GM12864 (cell line): ENCODE measurements at regions not wholly inside any gene's neighbourhood (a gene's known extent, or its start where the extent isn't known, plus 50 kb on each side); places are given as distances from the start of the nearest gene placed in this dataset.

Source experiments
- DNase-seq: peaks from one replicate; pipeline ENCODE4 v3.0.0-alpha.2; 2011; ENCODE audit warnings: low read depth
- H3K4me3 ChIP-seq: 2 replicates; pipeline ENCODE4 v1.5.1; 2011; ENCODE audit warnings: mild to moderate bottlenecking, low read depth, low read length, control low read depth
- CTCF ChIP-seq: IDR thresholded peaks from 2 replicates; pipeline ENCODE4 v1.5.1; 2011; ENCODE audit warnings: low read depth, mild to moderate bottlenecking, moderate library complexity, low read length, control low read depth, inconsistent platforms; ENCODE audit errors: missing control alignments

GRCh38 chr2:226410247-226410835 is 389.3 kb downstream of the IRS1 start:
- no peak overlapping the region for H3K4me3 ChIP-seq
- no peak for TF ChIP-seq CTCF
- no peak for DNase-seq

- DNase-seq, result no peak
- no peak for TF ChIP-seq CTCF
- no peak overlapping the region for H3K4me3 ChIP-seq
These were observed 390.5 kb downstream of the IRS1 start for GRCh38 chr2:226409134-226409533.

- no peak overlapping the region for H3K4me3 ChIP-seq
- no peak for DNase-seq
- TF ChIP-seq CTCF, result no peak
These were observed 391.5 kb downstream of the IRS1 start for GRCh38 chr2:226408141-226408540.

GRCh38 chr2:226407135-226407534 is 392.5 kb downstream of the IRS1 start:
- H3K4me3 ChIP-seq, result no peak overlapping the region
- TF ChIP-seq CTCF, result no peak
- DNase-seq, result no peak

GRCh38 chr2:226405465-226405864 is 394.2 kb downstream of the IRS1 start:
- no peak for DNase-seq
- no peak overlapping the region for H3K4me3 ChIP-seq
- no peak for TF ChIP-seq CTCF

GRCh38 chr2:226403369-226403768 is 396.3 kb downstream of the IRS1 start:
- TF ChIP-seq CTCF, result no peak
- no peak overlapping the region for H3K4me3 ChIP-seq
- DNase-seq, result no peak

- no peak for TF ChIP-seq CTCF
- DNase-seq, result no peak
- H3K4me3 ChIP-seq, result no peak overlapping the region
These were observed 400.6 kb downstream of the IRS1 start for GRCh38 chr2:226399006-226399405.
